ENCODE measurements at regions not wholly inside any gene's neighbourhood (a gene's known extent, or its start where the extent isn't known, plus 50 kb on each side); places are given as distances from the start of the nearest gene placed in this dataset. TPM values are rescaled to one million over a fixed set of nuclear protein-coding genes. Genes with fewer than 3 reads are reported as not detected.

Small RNA genes lying in the stretch of these regions (microRNA-seq; reads per million reads assigned to microRNA genes)
- not detected for gene MIR3169

Measured in kidney (tissue), 1 donor.